ENCODE measurements at regions not wholly inside any gene's neighbourhood (a gene's known extent, or its start where the extent isn't known, plus 50 kb on each side); places are given as distances from the start of the nearest gene placed in this dataset.
"Not testable (repeated sequence)": the region's sequence is repeated elsewhere in the genome, so short reads cannot be mapped to it uniquely, and the experiment has no call there.

DNA sequence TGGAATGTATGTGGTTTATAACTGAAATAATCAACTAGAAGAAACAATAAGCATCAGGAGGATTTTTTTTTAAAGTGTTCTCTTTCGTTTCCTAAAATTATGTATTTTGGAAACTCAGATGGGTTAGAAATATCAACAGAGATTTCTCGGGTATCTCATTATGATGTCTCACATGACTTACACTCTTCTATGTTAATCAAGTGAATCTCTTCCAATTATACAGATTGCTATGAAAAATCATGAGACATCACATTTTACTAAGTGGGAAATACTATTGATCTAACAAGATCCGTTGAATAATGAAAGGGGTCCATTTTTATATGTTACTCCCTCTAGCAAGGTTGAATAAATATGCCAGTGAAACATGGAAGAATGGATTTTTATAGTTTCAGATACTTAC is 54.7 kb upstream of the NRIP1 start:
- no peak for DNase-seq

DNA sequence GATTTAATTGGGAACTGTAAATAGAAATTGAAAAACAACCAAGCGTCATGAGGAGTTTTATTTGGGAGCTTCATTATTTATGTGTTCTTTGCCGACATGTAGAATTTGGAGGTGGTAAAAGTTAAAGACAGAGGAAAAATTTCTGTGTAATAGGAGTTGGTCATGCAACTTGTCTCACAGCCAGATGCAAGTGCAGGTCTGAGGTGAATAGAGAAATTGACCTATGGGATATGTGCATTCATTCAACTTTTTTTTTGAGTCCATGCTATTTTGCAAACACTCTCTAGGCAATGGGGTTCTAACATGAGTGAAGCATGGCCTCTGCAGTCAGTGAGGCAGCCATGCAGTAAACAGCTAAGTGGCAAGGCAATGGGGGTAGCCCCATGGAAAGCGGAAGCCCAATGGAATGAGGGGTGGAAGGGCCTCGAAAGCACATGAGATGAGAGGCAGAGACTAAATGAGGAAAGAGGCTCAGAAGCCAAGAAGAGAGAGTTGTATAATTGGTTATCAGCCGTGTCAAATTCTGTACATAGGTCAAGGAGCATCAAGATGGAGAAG is 56.4 kb upstream of the NRIP1 start:
- no peak for DNase-seq

DNA sequence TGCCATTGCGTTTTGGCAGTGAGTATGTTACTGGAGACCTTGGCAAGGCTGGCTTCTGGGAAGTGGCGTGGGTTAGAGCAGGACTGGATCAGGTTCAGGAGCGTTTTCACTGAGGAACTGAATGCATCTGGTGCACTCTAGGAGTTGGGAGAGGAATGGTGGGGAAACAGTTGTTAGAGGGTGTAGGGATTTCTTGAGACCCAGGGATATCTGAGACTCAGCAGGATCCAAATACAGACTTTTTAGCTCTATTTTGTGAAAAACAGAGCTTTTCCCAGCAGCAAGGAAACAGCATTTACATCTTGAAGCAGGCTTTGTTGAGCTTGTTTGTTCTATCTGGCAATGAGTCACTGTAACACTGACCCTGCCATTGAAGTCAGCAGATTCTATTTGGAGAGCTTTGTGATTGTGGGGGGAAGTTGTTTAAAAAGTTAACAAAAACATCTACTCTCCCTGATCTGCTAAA is 56.9 kb upstream of the NRIP1 start:
- no peak for DNase-seq

DNA sequence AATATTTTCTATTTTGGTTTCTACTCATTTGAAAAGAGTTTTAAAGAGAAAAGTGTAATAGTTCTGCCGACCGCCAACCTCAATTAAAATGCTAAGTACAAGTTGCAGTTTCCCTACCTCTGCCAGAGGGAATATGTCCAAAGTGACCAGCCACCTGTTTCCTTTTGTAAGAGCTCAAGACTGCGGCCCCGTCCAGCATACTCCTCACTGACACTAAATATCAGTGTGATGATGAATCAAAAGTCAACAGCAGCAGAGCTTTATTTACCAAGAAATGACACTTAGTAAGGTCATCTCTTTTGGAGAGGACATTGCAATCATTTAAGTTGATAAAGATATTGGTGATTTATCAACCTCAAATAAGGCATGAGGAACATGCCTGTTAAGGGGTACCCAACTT is 57.4 kb upstream of the NRIP1 start:
- no peak for DNase-seq

DNA sequence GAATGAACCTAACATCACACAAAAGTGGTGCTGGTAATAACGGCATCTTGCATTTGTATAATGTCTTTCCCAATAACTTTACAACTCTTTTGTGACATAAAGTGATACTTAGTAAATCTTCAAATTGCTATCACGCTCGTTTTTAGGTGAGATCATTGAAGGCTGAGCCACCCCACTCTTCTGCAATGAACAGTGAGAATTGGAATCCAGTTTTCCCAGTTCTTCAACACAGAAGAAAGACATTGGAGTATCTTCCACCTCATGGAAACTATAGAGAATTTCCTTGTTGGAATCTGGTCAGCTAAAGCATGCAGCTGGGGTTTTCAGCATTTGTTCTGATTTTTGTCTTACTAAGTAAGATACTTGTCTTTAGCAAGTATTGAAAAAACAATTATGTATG is 59.9 kb upstream of the NRIP1 start:
- no peak for DNase-seq

DNA sequence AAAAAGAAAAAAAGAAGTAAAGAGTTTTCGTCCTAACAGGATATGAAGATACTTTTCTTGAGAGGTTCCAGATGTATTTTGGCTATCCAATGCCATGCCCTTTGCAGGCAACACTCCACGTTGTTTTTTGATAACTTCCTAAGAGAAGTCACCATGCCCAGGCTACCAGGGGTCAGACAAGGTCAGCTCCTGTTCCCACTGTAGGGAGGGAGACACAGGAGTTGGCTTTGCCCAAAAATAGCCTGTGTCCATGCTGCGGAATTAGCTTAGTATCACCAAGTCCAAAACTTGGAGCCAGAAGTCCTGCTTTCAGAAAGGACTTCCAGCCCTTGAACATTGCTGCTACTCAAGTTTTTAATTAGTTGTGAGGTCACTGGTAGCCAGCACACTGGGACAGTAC is 62.1 kb upstream of the NRIP1 start:
- DNase-seq, result no peak

DNA sequence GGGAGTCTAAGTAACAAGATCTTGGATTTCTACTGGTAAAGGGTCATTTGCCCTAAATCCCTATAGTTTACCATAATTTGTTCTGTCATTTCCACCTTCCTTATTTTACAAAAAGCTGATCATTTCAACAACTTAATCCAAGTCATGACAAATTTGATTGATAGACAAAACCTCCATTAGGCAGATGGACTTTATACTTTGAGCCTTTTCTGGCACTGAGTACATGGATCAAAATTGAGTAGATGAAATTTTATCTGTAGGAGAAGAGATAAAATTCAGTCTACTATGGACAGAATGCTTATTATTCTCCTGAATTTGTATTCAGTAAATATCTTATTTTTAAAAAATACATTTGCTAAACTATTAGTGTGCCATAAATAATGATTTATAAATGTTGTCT is 62.6 kb upstream of the NRIP1 start:
- no peak for DNase-seq

DNA sequence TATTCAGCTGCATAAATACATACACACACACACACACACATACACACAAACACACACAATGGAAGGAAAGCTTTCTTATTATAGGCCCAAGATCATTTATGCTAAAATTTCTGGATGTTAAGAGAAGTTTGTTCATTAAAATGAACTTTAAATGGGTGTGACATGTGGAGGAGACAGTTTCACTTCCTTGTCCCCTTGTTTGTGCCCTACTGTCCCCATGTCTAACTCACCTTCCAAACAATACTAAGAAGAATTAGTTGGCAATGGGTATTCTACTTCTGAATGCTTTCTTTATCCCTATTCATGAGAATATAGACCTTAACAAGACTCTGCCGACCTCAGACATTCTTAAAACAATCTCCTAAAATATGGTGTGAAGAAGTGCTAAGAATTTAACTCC is 63.5 kb upstream of the NRIP1 start:
- DNase-seq, result no peak

DNA sequence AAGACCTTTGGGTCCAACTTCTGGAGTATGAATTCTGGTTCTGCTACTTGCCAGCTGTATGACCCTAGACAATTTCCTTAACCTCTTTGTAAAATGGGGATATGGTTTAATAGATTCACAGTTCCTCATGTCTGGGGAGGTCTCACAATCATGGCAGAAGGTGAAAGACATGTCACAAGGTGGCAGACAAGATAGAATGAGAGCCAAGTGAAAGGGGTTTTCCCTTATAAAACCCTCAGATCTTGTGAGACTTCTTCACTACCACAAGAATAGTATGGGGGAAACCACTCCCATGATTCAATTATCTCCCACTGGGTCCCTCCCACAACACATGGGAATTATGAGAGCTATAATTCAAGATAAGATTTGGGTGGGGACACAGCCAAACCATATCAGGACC is 63.9 kb upstream of the NRIP1 start:
- DNase-seq, result not testable (repeated sequence)

DNA sequence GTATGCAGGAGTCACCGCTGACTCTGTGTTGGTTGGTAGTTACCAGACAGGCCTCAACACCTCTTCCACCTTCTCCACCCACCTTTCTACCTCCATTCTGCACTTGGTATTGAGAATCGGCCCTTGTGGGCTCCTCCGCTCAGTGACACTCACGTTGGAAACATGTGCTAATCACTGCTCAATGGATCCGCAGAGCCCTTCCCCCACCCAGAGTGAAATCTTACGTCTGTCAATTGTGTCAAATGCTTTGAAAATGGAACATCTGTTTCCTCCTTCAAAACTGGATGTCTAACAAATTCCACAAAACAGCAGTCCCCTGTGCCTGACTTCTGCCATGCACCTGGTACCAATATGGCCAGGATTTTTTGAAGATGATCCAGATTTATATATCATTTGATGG is 65.5 kb upstream of the NRIP1 start:
- DNase-seq, result no peak

DNA sequence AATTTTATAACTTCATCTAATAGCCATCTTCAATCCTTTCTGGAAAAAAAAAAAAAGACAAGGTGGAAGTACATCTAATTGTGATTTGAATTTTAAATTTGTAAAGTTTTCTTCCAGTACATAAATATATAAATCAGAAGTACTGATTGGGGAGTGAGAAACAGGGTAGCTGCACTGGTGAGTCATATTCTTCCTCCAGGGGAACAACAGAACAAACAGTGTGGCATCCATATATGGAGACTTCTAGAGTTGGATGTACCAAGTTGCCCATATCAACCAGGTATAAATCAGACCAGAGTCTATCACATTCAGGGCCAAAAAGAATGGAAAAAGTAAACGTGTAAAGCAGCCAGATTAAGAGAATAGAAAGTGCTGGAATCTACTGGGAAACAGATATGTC is 66.0 kb upstream of the NRIP1 start:
- no peak for DNase-seq

DNA sequence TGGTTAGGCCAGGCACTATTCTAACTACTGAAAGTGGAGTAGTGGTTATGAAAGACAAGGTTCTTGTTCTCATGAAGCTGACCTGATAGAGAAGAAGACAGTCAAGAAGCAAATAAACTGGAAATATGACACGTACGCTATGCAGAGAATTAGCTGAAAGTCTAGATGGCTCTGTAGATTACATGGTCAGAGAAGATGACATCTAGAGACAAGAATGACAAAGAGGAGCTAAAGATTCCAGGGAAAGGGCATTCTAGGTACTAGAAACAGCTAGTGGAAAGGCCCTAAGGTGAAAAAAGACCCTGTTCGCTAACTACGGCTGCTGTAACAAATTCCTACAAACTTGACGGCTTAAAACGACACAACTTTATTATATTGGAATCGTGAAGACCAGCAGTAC is 68.0 kb upstream of the NRIP1 start:
- no peak for DNase-seq

DNA sequence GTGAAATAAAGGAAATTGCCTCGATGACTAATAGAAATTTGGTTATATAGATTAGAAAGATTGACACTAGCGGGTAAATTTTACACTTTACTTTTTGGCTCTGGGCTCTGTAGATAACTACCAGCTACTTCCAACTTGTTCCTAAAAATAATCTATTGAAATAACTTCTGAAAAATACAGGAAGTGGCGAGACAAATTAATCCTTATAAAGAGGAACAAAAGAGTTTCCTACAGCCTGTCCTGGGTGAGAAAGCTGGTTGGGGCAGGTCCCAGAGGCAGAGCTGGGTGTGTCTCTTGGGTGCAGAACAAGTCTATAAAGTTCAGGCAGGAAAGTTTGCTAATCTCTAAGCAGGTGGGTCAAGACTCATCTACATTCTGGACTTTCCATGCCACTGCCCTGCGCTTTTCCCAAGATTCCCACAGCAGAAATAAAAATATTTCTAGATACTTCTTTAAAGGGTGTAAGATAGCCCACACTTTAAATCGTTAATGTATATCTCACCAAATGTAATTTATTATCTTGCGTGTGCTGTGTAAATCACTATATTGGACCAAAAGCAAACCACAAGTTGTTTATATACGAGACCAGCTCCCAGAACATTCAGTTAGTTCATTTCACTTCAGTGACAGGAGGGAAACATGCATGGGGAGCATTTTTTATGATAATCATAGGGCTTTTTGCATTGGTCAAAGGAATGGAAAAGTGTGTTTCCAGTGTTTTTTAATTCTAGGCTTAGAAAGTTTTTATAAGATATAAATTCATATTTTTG is 70.1 kb upstream of the NRIP1 start:
- no peak for DNase-seq

DNA sequence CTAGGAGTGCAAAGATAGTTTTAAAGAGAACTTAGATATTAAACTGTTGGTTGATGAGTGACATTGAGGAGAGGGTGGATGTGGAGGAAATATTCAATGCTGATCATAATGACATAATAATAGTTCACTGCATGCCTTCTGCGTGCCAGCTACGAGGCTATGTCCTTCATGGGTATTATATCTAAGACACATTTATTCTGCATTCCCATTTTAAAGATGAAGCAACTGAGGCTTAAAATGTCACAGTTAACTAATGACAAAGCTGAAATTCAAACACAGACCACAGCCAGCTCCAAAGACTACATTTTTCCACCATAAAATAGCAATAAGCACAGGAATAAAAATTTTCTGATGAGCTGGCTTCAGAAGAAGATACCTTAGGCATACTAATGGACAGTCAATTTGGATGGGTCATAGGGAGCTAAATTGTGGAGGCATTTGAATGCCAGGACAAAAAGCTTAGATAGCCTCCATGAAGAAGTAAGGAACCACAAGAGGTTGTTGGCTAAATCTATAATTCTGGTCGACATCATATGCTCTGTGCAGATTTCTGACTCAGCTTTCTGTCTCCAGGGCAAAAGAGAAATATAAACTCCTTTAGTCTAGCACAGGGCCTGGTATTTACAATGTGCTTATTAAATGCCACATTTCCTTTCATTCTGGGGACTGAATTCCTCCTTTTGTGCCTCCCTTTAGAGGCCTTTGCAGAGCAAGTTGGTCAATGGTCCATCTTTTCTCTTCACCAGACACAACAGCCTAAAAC is 71.2 kb upstream of the NRIP1 start:
- no peak for DNase-seq

DNA sequence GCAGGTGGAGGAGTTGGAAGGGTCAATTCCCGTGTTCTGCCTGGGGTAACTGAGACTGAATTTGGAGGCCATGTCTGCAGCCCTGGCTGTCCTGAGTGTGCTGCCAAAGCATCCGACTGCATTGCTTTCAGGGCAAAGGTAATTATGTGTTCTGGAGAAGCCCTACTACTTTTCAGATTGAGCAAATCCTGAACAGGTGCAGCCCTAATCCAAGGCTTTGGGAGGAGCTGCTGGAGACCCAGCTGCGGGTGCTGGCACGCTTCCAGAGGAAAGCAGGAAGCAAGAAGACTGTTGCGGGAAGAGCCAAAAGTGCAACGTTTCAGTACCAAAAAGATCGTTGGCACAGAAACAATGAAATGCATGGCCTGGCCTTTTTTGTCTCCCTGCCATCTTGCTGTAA is 73.7 kb upstream of the NRIP1 start:
- DNase-seq, result no peak

DNA sequence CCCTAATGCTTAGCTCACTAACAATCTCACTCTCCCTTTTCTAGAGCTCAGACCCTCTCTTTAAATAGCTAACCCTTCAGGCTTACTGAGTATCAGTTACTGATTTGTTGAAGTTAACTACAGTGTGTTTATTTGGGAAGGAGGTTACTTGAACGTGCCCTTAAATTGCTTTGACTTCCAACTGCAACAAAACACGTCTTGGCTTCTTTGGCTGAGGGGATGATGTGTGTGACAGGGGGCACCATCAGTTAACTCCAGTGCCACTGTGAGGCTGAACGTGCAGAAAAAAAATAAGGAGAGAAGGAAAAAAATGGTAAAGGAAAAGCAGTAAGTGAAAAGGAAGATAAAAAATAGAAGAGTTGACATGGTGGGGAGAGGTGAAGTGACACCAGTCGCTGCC is 75.1 kb upstream of the NRIP1 start:
- DNase-seq, result no peak

DNA sequence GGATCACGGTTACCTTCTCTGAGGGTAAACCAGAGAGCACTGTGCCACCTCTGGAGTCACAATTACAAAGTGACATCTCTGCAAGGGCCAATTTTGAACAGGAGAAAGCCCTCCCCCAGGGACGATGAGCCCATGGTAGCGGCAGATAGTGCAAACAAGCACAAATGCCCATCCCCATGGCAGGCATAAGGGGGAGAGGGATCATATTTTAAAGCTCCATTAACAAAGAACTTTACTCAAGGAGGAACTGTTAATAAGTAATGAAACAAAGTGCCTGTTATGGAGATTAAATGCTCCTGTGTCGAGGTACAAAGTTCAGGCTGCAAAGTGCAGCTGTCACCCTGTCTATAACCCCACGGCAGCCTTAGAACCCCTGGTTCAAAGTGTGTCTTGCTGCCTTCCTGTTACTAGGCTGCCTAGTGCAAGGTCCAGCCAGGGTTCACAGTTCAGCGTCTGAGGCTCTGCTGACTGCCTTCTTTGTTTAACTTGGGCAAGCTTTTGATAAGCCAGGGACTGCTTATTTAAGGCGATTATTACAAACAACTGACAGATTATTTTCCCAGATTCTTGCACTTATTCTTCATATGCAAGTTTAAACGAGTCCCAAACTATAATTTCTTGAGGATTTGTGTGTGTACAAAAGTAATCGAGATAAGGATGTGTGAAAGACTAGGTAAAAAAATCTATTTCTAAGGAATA is 75.7 kb upstream of the NRIP1 start:
- no peak for DNase-seq

DNA sequence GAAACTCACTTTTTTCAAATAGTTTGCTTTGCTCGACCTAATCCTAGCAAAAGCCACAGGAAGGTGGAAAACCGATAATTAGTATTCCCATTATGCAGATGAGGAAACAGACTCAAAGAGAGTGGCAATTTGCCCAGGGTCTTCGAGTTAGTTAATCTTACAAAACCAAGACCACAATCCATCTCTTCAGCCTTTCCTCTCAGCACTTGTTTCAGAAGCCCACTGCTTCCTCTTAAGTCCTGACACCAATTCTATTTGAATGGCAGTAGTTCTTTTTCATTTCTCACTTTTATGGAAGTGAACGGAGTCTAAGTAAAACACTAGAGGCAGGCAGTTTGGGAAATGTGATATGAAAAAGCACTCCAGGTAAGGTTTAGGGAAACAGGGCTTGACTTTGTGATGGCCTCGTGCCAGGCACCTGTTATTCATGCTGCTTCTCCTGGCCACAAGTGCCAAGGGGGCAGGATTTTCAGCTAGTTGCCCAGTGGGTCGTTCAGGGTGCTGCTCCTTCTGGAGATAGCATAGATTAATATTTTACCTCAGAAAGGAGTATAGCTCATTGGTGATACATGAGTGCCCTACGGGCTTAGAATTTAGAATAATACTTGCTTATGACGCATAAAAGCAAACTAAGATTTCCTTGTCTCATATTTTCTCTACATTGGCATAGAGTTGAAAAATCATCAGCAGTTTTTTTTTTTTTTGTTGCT is 76.6 kb upstream of the NRIP1 start:
- no peak for DNase-seq

DNA sequence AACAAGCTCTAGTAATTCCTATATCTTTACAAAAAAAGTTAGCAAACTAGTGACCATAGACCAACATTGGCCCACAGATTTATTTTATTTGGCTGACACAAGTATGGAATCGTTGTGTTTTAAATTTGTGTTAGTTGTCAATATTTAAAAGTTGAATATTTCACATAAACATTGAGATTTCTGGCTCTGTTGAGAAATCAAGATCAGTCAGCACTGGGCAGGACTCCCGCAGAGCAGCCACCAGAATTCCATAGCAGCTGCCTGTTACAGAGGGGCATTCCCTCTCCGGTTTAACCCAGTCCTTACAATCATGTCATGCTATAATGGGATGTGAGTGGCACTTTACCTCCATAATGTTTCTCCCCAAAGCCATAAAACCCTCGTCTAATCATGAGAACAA is 79.2 kb upstream of the NRIP1 start:
- no peak for DNase-seq

DNA sequence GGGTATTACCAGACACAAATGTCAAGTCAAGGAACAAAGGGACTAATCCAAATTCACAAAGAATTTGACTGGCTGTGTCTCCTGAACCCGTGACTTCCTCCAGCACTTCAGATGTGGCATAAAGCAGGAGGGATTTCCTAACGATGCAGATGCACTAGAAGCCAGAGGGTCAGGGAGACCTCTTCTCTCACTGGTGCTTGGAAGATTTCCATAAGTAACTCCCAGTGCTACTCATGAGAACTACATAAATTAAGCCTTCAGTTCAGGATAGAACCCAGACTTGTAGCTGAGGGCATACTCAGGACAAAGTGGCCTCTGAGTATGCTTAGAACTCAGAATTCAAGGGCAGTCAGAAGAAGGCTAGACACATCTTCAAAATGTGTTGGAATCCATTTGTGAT is 83.6 kb upstream of the NRIP1 start:
- no peak for DNase-seq

DNA sequence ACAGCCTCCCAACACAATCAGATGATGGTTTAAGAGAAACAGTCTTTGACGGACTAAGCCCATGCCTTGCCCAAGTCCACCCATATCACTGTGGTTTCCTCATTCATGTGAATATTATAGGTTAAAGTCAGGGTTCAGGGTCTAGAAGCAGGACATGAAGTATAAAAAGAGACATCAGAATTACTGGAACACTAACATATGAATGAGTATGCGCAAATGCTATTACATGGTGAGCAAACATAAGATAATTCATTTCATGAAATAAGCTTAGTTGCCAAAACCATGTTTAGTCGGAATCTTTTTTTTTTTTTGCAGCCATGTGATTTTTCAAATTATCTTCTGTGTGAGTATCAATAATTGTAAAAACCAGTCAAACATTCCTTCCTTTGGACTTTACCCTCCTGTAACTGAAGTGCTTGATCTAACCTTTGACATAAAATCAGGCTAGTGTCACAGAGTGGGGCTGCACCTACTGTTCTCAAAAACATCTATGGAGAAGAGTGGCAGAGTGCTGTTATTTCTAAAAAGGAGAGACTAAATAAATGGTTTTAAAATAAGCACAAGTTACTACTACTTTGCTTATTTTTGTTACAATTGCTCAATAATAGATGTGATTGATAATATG is 84.9 kb upstream of the NRIP1 start:
- no peak for DNase-seq

DNA sequence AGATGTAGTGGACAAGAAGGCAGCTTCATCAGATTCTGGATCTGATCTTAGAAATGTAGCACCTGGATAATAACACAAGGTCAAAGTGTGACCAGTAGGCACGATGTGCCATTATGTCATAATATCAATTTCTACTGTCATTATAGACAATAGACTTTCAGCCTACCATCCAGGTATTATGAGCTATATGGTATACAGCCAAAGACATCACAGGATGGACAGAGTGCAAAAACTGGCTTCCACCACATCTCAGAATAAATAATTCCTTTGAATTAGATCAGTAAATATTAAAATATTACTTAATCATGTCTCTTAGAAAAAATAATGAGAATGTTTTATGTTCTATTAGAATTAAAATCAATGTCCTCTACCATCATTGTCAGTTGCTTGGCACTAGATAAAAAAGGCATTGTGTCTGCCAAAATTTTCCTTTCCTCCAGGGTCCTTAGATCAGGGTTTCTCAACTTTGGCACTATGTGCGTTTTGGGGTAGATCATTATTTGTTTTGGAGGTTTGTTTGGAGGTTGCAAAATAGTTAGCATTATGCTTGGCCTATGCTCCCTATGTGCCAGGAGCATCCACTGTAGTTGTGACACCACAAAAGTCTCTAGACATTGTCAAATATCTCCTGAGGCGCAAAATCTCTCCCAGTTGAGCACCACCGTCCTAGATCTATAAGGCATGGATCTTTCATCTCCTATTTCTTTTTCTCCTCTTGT is 86.7 kb upstream of the NRIP1 start:
- DNase-seq, result no peak

Data from NCI-H1694 treated with DMSO at 0.1 percent for 48 hours (cell line).